ENCODE measurements at regions not wholly inside any gene's neighbourhood (a gene's known extent, or its start where the extent isn't known, plus 50 kb on each side); places are given as distances from the start of the nearest gene placed in this dataset.

- TF ChIP-seq NFRKB (IDR thresholded peaks at IDR 0.05) (no peak), BHLHE40 (IDR thresholded peaks at IDR 0.05; ENCODE audit: borderline replicate concordance) (no peak), SP1 (IDR thresholded peaks at IDR 0.05) (no peak), SUZ12 (IDR thresholded peaks at IDR 0.05) (no peak), ARNT (IDR thresholded peaks at IDR 0.05) (no peak), FOXK2 (IDR thresholded peaks at IDR 0.05) (no peak), FOXA1 (IDR thresholded peaks at IDR 0.05) (no peak), L3MBTL2 (conservative IDR thresholded peaks at IDR 0.05) (no peak), LEF1 (IDR thresholded peaks at IDR 0.05; ENCODE audit: borderline replicate concordance) (no peak)
- TF ChIP-seq, protein P1, sequence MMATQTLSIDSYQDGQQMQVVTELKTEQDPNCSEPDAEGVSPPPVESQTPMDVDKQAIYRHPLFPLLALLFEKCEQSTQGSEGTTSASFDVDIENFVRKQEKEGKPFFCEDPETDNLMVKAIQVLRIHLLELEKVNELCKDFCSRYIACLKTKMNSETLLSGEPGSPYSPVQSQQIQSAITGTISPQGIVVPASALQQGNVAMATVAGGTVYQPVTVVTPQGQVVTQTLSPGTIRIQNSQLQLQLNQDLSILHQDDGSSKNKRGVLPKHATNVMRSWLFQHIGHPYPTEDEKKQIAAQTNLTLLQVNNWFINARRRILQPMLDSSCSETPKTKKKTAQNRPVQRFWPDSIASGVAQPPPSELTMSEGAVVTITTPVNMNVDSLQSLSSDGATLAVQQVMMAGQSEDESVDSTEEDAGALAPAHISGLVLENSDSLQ (IDR thresholded peaks at IDR 0.05): no peak
These were observed 515.3 kb upstream of the CFAP20DC start for GRCh38 chr3:59565125-59565524.
